VCaP (cell line): ENCODE measurements at regions not wholly inside any gene's neighbourhood (a gene's known extent, or its start where the extent isn't known, plus 50 kb on each side); places are given as distances from the start of the nearest gene placed in this dataset.

ENCODE experiments used
- H3K27ac ChIP-seq: fragments of 450-650 bp; 2 replicates; pipeline ENCODE4 v1.5.1; 2017
- CTCF ChIP-seq: fragments of 450-650 bp; conservative IDR thresholded peaks from 2 replicates; pipeline ENCODE4 v1.5.1; 2017; ENCODE audit warnings: mild to moderate bottlenecking, moderate library complexity

DNA sequence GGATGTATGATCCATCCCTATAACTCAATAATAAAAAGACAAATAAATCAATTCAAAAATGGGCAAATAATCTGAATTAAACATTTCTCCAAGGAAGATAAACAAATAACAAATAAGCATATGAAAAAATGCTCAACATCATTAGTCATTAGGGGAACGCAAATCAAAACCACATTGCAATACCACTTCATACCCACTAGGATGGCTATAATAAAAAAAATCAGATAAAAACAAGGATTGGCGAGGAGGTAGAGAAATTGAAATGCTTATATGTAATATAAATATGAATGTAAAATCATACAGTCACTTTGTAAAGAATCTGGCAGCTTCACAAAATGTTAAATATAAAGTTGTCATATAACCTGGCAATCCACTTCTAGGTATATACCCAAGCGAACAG lies 52.3 kb upstream of the TBCA start:
- H3K27ac ChIP-seq: no peak overlapping the region

More for the DNA sequence above, 52.3 kb upstream of the TBCA start:
- TF ChIP-seq CTCF: no peak
